ENCODE measurements at regions not wholly inside any gene's neighbourhood (a gene's known extent, or its start where the extent isn't known, plus 50 kb on each side); places are given as distances from the start of the nearest gene placed in this dataset.

GRCh38 chr4:62952366-62952765 is 1456.9 kb downstream of the TECRL start:
- TF ChIP-seq, protein P1, sequence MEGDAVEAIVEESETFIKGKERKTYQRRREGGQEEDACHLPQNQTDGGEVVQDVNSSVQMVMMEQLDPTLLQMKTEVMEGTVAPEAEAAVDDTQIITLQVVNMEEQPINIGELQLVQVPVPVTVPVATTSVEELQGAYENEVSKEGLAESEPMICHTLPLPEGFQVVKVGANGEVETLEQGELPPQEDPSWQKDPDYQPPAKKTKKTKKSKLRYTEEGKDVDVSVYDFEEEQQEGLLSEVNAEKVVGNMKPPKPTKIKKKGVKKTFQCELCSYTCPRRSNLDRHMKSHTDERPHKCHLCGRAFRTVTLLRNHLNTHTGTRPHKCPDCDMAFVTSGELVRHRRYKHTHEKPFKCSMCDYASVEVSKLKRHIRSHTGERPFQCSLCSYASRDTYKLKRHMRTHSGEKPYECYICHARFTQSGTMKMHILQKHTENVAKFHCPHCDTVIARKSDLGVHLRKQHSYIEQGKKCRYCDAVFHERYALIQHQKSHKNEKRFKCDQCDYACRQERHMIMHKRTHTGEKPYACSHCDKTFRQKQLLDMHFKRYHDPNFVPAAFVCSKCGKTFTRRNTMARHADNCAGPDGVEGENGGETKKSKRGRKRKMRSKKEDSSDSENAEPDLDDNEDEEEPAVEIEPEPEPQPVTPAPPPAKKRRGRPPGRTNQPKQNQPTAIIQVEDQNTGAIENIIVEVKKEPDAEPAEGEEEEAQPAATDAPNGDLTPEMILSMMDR (conservative IDR thresholded peaks at IDR 0.05; ENCODE audit: low read depth, low read length), result no peak
- no peak for TF ChIP-seq EZH2 (IDR thresholded peaks at IDR 0.05; ENCODE audit: borderline replicate concordance, low read depth, low read length, poor library complexity, severe bottlenecking)

Measured in A673 (cell line).